GM19463 (cell line): ENCODE measurements at regions not wholly inside any gene's neighbourhood (a gene's known extent, or its start where the extent isn't known, plus 50 kb on each side); places are given as distances from the start of the nearest gene placed in this dataset.
"Not testable (repeated sequence)": the region's sequence is repeated elsewhere in the genome, so short reads cannot be mapped to it uniquely, and the experiment has no call there.

Source experiments
- ATAC-seq: cut with Tn5 transposase; IDR thresholded peaks from one replicate; pipeline ENCODE4 v1.9.1; 2021; ENCODE audit warnings: mild to moderate bottlenecking, moderate library complexity; ENCODE audit not compliant: unreplicated experiment

DNA sequence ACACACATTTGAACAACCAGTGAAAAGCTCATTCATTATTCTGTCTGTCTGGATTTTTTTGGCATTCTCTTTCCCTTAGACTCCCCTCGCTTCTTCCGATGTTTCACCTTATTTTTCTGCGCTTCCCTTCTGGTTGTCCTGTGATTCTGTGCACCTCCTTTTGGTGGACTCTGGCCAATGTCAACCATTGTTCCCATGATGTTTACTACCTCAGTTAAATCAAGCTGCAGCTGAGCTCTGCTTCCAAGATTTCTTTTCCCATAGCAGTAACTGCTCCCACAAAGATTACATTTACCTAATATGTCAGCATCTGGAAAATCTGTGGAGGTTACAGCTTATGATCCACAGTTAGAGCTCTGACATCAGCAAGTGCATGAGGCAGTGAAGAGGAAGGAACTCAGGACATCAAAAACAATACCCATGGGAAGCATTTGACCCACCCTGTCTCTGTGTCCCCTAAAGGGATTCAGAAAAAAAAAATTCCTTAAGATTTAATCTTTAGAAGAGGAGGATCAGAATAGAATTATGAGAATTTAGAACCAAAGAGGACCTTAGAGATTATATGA lies 69.9 kb upstream of the ADAMTS5 start:
- ATAC-seq, result no peak

DNA sequence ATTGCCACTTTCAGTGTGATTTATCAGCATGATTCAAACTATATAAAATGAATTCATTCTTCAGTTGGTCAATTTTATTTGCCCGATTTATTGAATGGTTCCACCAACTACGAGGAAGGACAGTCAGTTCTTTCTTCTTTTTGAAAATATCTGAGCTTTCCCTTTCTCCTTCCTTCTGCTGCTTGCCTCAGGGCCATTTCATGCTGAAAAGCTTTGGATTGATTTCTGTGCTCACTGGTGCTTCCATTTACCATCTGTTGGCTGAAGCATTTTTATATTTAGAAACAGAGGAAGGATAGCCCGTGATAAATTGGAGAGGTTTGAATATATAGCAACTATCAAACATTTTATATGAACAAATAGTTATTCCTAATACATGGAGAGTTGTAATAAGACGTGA lies 68.9 kb upstream of the ADAMTS5 start:
- ATAC-seq, result no peak

DNA sequence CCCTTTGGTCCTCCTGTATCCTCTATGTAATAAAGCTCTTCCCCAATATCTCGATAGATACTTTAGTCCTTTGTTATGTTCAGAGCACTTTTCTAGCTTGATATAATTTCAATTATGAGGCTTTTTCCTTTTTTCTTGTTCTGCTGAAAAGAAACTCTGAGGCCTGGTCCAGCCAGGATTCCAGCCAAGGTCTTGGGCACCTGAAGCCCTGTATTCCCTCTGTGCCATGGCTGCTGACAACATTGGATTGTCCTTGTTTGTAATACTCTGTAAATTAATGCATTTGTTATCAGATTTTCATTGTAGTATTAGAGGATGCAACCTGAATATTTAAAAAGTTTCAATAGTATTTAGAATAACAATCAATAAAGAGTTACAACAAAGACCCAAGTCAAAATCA lies 67.9 kb upstream of the ADAMTS5 start:
- ATAC-seq, result no peak

DNA sequence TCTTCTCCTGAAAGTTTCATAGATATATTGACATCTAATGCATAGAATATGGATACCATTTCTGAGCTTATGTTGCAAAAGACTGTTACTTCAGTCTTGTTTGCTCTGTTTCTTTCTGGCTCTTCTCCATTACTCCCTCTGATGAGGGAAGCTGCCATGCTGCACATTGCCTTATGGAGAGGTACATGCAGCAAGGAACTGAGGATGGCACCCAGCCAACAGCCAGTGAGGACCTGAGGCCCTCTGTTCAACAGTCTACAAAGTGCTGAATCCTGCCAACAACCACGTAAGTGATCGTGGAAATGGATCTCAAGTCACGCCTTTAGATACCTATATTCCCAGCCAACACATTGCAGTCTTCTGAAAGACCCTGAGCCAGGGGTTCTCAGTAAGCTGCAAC lies 66.6 kb upstream of the ADAMTS5 start:
- ATAC-seq, result no peak

DNA sequence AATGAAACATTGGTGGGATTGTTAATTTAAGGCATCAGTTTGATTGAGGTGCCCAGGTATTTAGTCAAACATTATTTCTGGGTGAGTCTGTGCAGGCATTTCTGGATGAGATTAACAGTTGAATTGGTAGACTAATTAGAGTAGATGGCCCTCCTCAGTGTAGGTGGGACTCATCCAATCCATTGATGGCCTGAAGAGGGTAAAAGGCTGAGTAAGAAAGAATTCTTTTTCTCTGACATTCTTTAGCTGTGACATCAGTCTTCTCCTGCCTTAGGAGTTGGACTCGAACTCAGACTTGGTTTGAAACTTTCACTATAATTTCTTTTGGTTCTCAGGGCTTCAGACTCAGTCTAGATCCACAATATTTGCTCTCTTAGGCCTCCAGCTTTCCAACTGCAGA lies 59.6 kb upstream of the ADAMTS5 start:
- no peak for ATAC-seq

DNA sequence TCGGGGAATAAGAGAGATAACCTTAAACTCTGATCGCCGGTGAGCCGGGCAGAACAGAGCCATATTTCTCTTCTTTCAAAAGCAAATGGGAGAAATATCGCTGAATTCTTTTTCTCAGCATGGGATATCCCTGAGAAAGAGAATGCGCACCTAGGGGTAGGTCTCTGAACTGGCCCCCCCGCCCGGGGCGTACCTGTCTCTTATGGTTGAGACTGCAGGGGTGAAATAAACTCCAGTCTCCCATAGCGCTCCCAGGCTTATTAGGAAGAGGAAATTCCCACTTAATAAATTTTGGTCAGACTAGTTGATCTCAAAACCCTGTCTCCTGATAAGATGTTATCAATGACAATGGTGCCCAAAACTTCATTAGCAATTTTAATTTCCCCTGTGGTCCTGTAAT lies 58.8 kb upstream of the ADAMTS5 start:
- ATAC-seq, result not testable (repeated sequence)

DNA sequence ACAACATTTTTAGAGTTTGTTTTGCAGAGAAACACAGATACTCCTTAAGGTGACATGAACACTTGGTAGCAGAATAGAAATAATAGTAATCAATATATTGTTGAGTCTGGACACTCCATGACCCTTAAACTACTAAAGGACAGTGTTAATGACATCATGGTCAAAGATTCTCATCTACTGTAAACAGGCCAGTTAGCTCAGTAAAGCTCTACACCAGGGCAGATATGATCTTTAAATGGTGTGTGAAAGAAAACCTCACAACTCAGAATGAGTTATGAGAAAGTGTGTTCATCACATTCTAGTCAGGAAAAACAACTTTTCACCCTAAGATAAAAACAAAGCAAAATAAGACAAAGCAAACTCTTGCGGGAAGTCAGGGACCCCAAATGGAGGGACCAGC lies 58.1 kb upstream of the ADAMTS5 start:
- ATAC-seq, result no peak

DNA sequence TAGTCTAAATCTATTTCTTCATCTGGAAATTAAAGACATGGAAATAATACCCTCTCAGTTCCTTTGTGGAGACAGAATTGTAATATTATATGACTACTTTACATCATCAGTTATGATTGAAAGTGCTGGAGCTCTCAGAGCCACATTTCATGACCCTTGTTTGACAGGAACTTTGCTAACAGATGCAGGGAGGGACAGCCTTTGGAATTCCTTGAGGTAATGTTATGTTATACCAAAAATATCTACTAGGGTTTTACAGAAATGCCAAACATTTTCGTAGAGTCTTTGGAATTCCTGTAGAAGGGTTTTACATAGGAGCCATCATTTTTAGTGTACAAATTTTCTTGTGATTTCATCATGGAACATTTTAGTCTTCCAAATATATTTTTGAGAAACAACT lies 57.4 kb upstream of the ADAMTS5 start:
- no peak for ATAC-seq

DNA sequence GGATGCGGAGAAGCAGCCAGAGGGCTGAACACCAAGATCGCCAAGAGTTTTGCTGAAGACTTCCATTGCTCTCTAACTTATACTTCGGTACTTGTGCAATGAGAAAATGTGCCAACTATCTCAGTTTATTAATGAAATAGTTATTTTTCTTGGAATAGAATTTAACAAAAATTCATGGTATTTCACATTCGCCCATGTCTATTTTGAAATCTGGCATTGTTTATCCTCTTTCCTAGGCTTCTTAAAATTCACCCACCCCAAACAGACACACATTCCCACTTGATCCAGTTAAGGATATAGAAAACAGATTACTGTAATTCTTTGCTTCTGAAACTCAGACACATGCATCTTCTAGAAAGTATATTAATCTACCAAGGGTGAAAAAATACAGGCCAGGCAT lies 56.3 kb upstream of the ADAMTS5 start:
- ATAC-seq, result no peak

DNA sequence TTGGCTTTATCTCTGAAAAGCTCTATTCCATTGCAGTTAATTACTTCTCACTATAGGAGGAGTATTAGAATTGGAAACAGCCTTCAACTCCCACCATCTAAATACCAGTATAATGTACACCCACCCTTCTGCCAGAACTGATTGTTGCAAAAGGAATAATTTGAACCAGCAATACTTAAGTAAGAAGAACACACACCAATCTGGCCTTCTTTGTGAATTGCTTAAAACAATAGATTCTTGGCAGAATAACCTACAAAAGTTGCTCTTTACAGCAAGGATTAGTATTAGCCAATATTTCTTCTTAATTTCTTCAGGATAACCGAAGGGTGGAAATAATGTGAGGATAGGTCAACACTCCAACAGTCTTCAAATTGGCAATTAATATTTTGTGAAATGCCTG lies 54.9 kb upstream of the ADAMTS5 start:
- no peak for ATAC-seq

DNA sequence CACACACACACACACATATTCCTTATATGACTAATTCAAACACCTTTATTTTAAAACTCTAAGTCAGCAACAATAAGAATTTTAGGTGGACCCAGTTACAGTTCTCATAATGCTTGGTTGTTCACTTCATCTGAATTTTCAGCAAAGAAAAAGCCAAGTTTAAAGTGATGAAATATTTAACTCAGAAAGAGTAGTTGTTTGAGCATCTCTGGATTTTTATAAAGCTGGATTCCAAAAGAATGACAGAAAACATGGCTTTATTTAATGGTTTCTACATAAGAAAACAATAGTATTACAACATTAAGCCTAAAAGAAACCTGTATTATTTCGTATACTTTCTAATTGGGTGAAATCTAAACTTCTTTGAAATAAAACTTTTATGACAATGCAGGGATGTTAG lies 54.2 kb upstream of the ADAMTS5 start:
- ATAC-seq, result no peak

DNA sequence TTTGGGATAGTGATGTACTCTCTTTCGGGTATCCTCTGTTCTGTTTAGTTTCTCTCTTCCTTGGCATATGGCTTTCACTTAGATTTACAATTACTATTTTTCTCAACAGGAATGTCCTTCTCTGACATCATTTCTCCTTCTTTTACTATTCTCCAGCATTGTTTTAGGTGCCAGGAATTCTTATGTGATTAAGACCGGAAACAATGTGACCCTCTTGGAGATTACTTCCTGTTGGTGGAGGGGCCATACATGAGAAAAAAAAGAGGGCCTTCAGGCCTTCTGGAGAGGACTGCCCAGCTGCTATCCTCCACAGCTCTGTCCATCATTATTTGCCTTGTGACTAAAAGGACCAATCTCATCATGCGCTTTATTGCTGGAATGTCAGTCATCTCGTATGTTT lies 50.4 kb upstream of the ADAMTS5 start:
- ATAC-seq, result no peak
